Choroid plexus epithelial cell (primary cell): ENCODE measurements at regions not wholly inside any gene's neighbourhood (a gene's known extent, or its start where the extent isn't known, plus 50 kb on each side); places are given as distances from the start of the nearest gene placed in this dataset.
A peak's percentile ranks its signal among the peaks of the same experiment; 100 is the strongest.
"Not testable (repeated sequence)": the region's sequence is repeated elsewhere in the genome, so short reads cannot be mapped to it uniquely, and the experiment has no call there.

Experiments
- DNase-seq: peaks from one replicate; pipeline ENCODE4 v3.0.0-alpha.2; 2010; ENCODE audit warnings: low read depth
- H3K4me3 ChIP-seq: 2 replicates; pipeline ENCODE4 v1.5.1; 2011; ENCODE audit warnings: low read depth, mild to moderate bottlenecking, control low read depth, low read length, moderate library complexity
- CTCF ChIP-seq: conservative IDR thresholded peaks from 2 replicates; pipeline ENCODE4 v1.5.1; 2011; ENCODE audit warnings: low read depth, mild to moderate bottlenecking, control low read depth, inconsistent platforms, low read length, moderate library complexity

DNA sequence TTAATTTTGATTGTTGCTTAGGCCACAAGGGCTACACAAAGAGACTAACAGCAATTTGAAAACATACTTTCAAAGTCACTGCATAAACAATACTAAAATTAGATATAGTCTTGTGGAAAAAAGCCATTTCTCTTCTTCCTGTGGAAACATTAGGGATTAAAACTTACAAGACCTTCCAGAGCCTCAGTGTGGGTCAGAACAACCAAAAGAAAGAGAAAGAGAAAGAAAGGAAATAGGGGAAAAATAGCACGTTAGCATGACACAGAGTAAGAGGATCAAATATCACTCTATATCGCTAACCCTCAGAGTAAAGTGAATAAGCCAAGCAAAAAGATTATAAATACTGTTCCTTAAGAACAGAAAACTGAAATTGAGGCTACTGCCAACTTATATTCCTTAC is 127.8 kb upstream of the DIAPH2 start:
- no peak overlapping the region for H3K4me3 ChIP-seq
- peak; percentile 13 for DNase-seq
- no peak for TF ChIP-seq CTCF

- DNase-seq = not testable (repeated sequence)
These were observed 123.5 kb upstream of the DIAPH2 start for GRCh38 chrX:96561129-96561528.

DNA sequence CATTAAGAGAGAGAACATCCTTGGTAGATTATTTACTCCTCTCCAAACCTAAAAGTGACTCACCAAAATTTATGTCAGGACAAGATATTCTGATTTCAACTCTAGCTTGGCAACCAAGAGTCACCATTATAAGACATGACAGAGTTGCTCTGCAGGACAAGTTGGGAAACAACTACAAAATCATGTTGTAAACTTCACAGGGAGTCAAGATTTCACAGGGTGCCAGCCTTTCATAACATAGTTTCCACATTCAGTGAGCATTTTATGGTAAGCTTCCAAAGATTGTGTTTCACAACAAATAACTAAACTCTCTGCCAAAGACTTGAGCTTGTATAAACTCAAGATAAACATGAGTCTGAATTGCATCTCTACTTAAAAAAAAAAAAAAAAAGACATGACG is 121.0 kb upstream of the DIAPH2 start:
- no peak for TF ChIP-seq CTCF
- H3K4me3 ChIP-seq = no peak overlapping the region
- peak; percentile 75 for DNase-seq

More at GRCh38 chrX:96561129-96561528, 123.5 kb upstream of the DIAPH2 start:
- H3K4me3 ChIP-seq = not testable (repeated sequence)

DNA sequence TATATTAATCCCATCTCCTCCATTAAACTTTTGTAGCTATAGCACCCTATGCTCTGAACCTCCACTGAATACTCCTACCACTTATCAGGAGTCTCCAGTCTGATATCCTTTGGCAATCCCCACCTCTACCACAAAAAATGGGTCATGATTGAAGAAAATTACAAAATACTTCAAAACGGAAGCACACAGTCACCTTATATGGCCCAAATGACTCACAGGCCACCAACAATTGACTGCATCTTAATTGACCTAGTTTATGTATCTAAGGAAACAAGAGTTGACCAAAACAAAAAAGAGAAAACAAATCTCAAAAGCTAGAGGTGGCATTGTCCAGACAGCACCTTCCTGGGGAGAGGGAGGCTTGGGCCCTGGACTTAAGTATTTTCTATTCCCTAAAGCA is 120.0 kb upstream of the DIAPH2 start:
- no peak for TF ChIP-seq CTCF
- DNase-seq = no peak
- no peak overlapping the region for H3K4me3 ChIP-seq

DNA sequence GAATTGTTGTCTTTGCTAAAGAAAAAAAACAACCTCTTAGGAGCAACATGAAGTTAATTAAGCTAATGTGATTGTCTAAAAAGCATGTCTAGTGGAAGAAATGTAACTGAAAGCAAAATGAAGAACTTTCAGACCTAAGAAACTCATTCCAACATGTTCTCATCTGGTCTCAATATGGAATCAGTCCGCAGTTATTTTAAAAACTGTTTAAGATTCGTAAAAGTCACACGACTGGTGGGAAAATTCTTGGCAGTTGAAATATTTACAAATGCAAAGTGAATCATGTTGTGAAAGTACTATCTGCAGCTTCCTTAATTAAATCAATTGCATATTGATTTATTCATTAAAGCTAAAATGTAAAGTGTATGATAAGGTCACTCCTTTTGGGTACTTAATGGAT is 117.8 kb upstream of the DIAPH2 start:
- no peak overlapping the region for H3K4me3 ChIP-seq
- DNase-seq = no peak
- no peak for TF ChIP-seq CTCF

- no peak for DNase-seq
- TF ChIP-seq CTCF = no peak
- no peak overlapping the region for H3K4me3 ChIP-seq
These were observed 116.6 kb upstream of the DIAPH2 start for GRCh38 chrX:96568071-96568470.

DNA sequence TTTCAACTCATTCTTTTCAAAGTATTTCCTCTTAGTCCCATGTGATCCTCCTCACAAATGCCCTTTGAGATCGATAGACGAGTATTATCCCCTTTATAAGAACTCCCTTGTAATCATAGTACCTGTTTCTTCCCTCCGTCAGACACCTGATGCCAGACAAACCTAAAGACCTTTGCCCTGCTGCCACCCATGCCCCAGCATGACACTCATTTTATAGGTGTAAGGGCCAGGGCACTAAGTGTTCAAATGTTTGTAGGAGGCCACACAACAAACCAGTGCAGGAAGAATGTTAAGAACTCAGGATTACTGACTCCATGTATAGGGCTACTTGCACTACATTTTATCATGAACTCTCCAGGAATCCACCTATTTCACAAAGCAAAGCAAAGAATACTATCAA is 115.6 kb upstream of the DIAPH2 start:
- TF ChIP-seq CTCF = no peak
- no peak overlapping the region for H3K4me3 ChIP-seq
- DNase-seq = no peak

DNA sequence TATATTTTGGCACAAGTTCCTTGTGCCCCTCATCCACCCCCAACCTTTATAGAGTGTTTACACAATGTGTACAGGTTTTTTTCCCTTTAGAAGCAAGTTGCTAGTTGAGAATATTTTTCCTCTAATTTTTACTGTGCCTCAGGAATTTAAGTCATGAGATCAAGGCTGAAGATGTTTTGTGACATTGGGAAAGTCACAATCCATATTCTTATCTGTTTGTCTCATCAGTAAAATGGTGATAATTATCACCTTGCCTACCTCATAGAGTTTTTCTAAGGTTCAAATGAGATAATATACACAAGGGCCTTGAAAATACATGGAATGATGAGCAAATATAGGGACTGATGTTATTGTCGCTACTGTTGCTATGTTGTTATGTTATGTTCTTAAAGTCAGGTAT is 109.6 kb upstream of the DIAPH2 start:
- no peak overlapping the region for H3K4me3 ChIP-seq
- no peak for TF ChIP-seq CTCF
- DNase-seq = no peak
